ENCODE measurements at regions not wholly inside any gene's neighbourhood (a gene's known extent, or its start where the extent isn't known, plus 50 kb on each side); places are given as distances from the start of the nearest gene placed in this dataset.

- no peak for DNase-seq (ENCODE audit: low spot score)
These were observed 100.4 kb upstream of the PPP2R3A start for GRCh38 chr3:135865085-135865484.

GRCh38 chr3:135865553-135865952, 100.0 kb upstream of the PPP2R3A start:
- no peak for DNase-seq (ENCODE audit: low spot score)

GRCh38 chr3:135867911-135868310, 97.6 kb upstream of the PPP2R3A start:
- no peak for DNase-seq (ENCODE audit: low spot score)

- DNase-seq (ENCODE audit: low spot score): no peak
These were observed 96.7 kb upstream of the PPP2R3A start for GRCh38 chr3:135868801-135869200.

GRCh38 chr3:135869439-135870105, 96.0 kb upstream of the PPP2R3A start:
- no peak for DNase-seq (ENCODE audit: low spot score)

GRCh38 chr3:135871311-135871710, 94.2 kb upstream of the PPP2R3A start:
- DNase-seq (ENCODE audit: low spot score): no peak

- no peak for DNase-seq (ENCODE audit: low spot score)
These were observed 91.5 kb upstream of the PPP2R3A start for GRCh38 chr3:135874035-135874434.

GRCh38 chr3:135878501-135878900, 87.0 kb upstream of the PPP2R3A start:
- DNase-seq (ENCODE audit: low spot score): no peak

- DNase-seq (ENCODE audit: low spot score): no peak
These were observed 79.6 kb upstream of the PPP2R3A start for GRCh38 chr3:135885885-135886284.

GRCh38 chr3:135887220-135887619, 78.3 kb upstream of the PPP2R3A start:
- DNase-seq (ENCODE audit: low spot score): no peak

GRCh38 chr3:135889443-135889842, 76.1 kb upstream of the PPP2R3A start:
- no peak for DNase-seq (ENCODE audit: low spot score)

GRCh38 chr3:135891121-135891520, 74.4 kb upstream of the PPP2R3A start:
- DNase-seq (ENCODE audit: low spot score): no peak

- peak; percentile 67 for DNase-seq (ENCODE audit: low spot score)
These were observed 70.3 kb upstream of the PPP2R3A start for GRCh38 chr3:135895106-135895733.

GRCh38 chr3:135895734-135896121, 69.8 kb upstream of the PPP2R3A start:
- no peak for DNase-seq (ENCODE audit: low spot score)

GRCh38 chr3:135896613-135897012, 68.9 kb upstream of the PPP2R3A start:
- no peak for DNase-seq (ENCODE audit: low spot score)

- no peak for DNase-seq (ENCODE audit: low spot score)
These were observed 67.8 kb upstream of the PPP2R3A start for GRCh38 chr3:135897715-135898114.

GRCh38 chr3:135898774-135899173, 66.8 kb upstream of the PPP2R3A start:
- DNase-seq (ENCODE audit: low spot score): no peak

GRCh38 chr3:135905058-135905724, 60.3 kb upstream of the PPP2R3A start:
- DNase-seq (ENCODE audit: low spot score): no peak

GRCh38 chr3:135907422-135908165, 57.9 kb upstream of the PPP2R3A start:
- peak; percentile 22 for DNase-seq (ENCODE audit: low spot score)

- DNase-seq (ENCODE audit: low spot score): no peak
These were observed 57.3 kb upstream of the PPP2R3A start for GRCh38 chr3:135908225-135908624.

GRCh38 chr3:135908737-135909136, 56.8 kb upstream of the PPP2R3A start:
- no peak for DNase-seq (ENCODE audit: low spot score)

- DNase-seq (ENCODE audit: low spot score): no peak
These were observed 54.4 kb upstream of the PPP2R3A start for GRCh38 chr3:135911110-135911509.

Data from umbilical cord (tissue), 1 donor.